Breast epithelium (tissue), 3 donors: ENCODE measurements at regions not wholly inside any gene's neighbourhood (a gene's known extent, or its start where the extent isn't known, plus 50 kb on each side); places are given as distances from the start of the nearest gene placed in this dataset.

Source experiments
- CTCF ChIP-seq, 3 donors: fragments of 450-650 bp; IDR thresholded peaks; one replicate each; pipeline ENCODE4 v1.5.1; 2016 to 2017; ENCODE audit warnings: antibody characterized with exemption in 3 of 3, mild to moderate bottlenecking in 3 of 3, moderate library complexity in 3 of 3
- POLR2AphosphoS5 ChIP-seq, 3 donors: sonication (generic); formaldehyde crosslinking; IDR thresholded peaks; one replicate each; pipeline ENCODE4 v1.6.1; 2017; ENCODE audit warnings: antibody characterized with exemption in 3 of 3

GRCh38 chr6:169942173-169942572, 190.8 kb downstream of the ERMARD start:
- no peak for TF ChIP-seq CTCF (IDR thresholded peaks at IDR 0.05)
- no peak for TF ChIP-seq POLR2AphosphoS5 (IDR thresholded peaks at IDR 0.05)
